Liver (tissue), 7 donors: ENCODE measurements at regions not wholly inside any gene's neighbourhood (a gene's known extent, or its start where the extent isn't known, plus 50 kb on each side); places are given as distances from the start of the nearest gene placed in this dataset.

ENCODE experiments used
- DNase-seq: peaks from one replicate; pipeline ENCODE4 v3.0.0-alpha.2; 2017; ENCODE audit warnings: low spot score
- H3K27ac ChIP-seq, 2 donors: one replicate each; pipeline ENCODE4 v1.7.0; 2013; ENCODE audit warnings: inconsistent platforms in 2 of 2, low read length in 2 of 2, control low read depth in 1 of 2, low read depth in 1 of 2, mild to moderate bottlenecking in 1 of 2
- H3K27me3 ChIP-seq, 4 donors: one replicate each; pipeline versions ENCODE4 v1.6.1 to v1.7.0; 2013; ENCODE audit warnings: low read length in 3 of 4, inconsistent platforms in 1 of 4, mild to moderate bottlenecking in 1 of 4, moderate library complexity in 1 of 4; ENCODE audit not compliant: control insufficient read depth in 4 of 4, insufficient read depth in 4 of 4
- H3K36me3 ChIP-seq, 4 donors: one replicate each; pipeline versions ENCODE4 v1.6.1 to v1.7.0; 2013; ENCODE audit warnings: low read length in 3 of 4, mild to moderate bottlenecking in 3 of 4, low read depth in 1 of 4, moderate library complexity in 1 of 4; ENCODE audit not compliant: control insufficient read depth in 4 of 4, insufficient read depth in 3 of 4
- H3K4me1 ChIP-seq, 4 donors: one replicate each; pipeline versions ENCODE4 v1.6.1 to v1.7.0; 2013; ENCODE audit warnings: low read length in 3 of 4, mild to moderate bottlenecking in 3 of 4, moderate library complexity in 1 of 4; ENCODE audit not compliant: control insufficient read depth in 4 of 4, insufficient read depth in 4 of 4
- H3K4me3 ChIP-seq, 3 donors: one replicate each; pipeline versions ENCODE4 v1.6.1 to v1.7.0; 2013; ENCODE audit warnings: low read length in 3 of 3, control low read depth in 1 of 3, low read depth in 1 of 3, mild to moderate bottlenecking in 1 of 3
- H3K9ac ChIP-seq, 2 donors: one replicate each; pipeline ENCODE4 v1.7.0; 2013; ENCODE audit warnings: low read length in 2 of 2, mild to moderate bottlenecking in 2 of 2, moderate library complexity in 2 of 2, control low read depth in 1 of 2, low read depth in 1 of 2
- H3K9me3 ChIP-seq, 4 donors: one replicate each; pipeline versions ENCODE4 v1.6.1 to v1.7.0; 2013; ENCODE audit warnings: low read length in 3 of 4; ENCODE audit not compliant: control insufficient read depth in 4 of 4
- EGR1 ChIP-seq, 2 donors: IDR thresholded peaks; 2 replicates each; pipeline ENCODE4 v1.6.1; 2016 to 2018; ENCODE audit warnings: antibody characterized with exemption in 2 of 2, low read depth in 2 of 2
- FOXA2 ChIP-seq: IDR thresholded peaks from 2 replicates; pipeline ENCODE4 v1.6.1; 2016; ENCODE audit warnings: antibody characterized with exemption
- HNF4A ChIP-seq, 2 donors: conservative IDR thresholded peaks; 2 replicates each; pipeline ENCODE4 v1.6.1; 2016; ENCODE audit warnings: antibody characterized with exemption in 2 of 2, mild to moderate bottlenecking in 2 of 2
- HNF4G ChIP-seq: IDR thresholded peaks from 2 replicates; pipeline ENCODE4 v1.6.1; 2016; ENCODE audit warnings: antibody characterized with exemption
- JUND ChIP-seq, 2 donors: IDR thresholded peaks; 2 replicates each; pipeline ENCODE4 v1.6.1; 2016; ENCODE audit warnings: antibody characterized with exemption in 2 of 2
- NR2F2 ChIP-seq: IDR thresholded peaks from 2 replicates; pipeline ENCODE4 v1.6.1; 2016; ENCODE audit warnings: antibody characterized with exemption
- RXRA ChIP-seq, 2 donors: IDR thresholded peaks; 2 replicates each; pipeline ENCODE4 v1.6.1; 2017 to 2018; ENCODE audit warnings: antibody characterized with exemption in 2 of 2, mild to moderate bottlenecking in 1 of 2
- SP1 ChIP-seq: IDR thresholded peaks from 2 replicates; pipeline ENCODE4 v1.6.1; 2018; ENCODE audit warnings: antibody characterized with exemption, mild to moderate bottlenecking
- TAF1 ChIP-seq: conservative IDR thresholded peaks from 2 replicates; pipeline ENCODE4 v1.6.1; 2016; ENCODE audit warnings: antibody characterized with exemption, mild to moderate bottlenecking
- YY1 ChIP-seq: IDR thresholded peaks from 2 replicates; pipeline ENCODE4 v1.6.1; 2016; ENCODE audit warnings: antibody characterized with exemption, mild to moderate bottlenecking
- WGBS: extraction: QIAGEN DNeasy Blood & Tissue Kit; methylation state at CpG from one replicate; pipeline ENCODE4 v1.1.7; 2013; 5-methylcytosine and 5-hydroxymethylcytosine counted together
- TF ChIP-seq, protein P1 (sequence below): IDR thresholded peaks from 2 replicates; pipeline ENCODE4 v1.6.1; 2016; ENCODE audit warnings: antibody characterized with exemption, mild to moderate bottlenecking
- TF ChIP-seq, protein P2 (sequence below): IDR thresholded peaks from 2 replicates; pipeline ENCODE4 v1.6.1; 2016; ENCODE audit warnings: antibody characterized with exemption
- donor health status: healthy.
- donor health status: healthy.
- donor health status: healthy.
- donor health status: healthy.

DNA sequence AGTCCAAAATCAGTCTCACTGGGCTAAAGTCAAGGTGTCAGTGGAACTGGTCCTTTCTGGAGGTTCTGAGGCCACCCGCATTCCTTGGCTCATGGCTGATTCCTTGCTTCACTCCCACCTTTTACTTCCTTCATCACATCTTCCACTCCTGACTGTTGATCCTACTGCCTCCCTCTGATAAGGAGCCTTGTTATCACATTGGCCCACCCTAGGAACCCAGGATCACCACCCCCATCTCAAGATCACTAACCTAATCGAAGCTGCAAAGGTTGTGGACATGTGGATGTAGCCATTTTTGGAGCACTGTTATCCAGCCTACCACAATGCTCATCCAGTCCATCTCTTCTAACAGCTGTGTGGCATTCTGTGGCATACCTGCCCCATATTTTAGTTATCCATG is 87.2 kb downstream of the TNFAIP3 start:
- H3K9ac ChIP-seq, result no peak overlapping the region
- WGBS, result 97% methylated on average over 2 of the region's 2 CpGs
- no peak for DNase-seq
- H3K4me1 ChIP-seq, result no peaks in the 10 kb centered on the region
- TF ChIP-seq TAF1, result no peak
- no peak for TF ChIP-seq NR2F2
- TF ChIP-seq JUND (IDR thresholded peaks at IDR 0.05), result no peak
- no peak for TF ChIP-seq EGR1 (IDR thresholded peaks at IDR 0.05; ENCODE audit: low read depth in 2 of 2)
- no peak for TF ChIP-seq RXRA (IDR thresholded peaks at IDR 0.05)
- TF ChIP-seq HNF4A (conservative IDR thresholded peaks at IDR 0.05), result no peak
- TF ChIP-seq SP1, result no peak
- TF ChIP-seq FOXA2, result no peak
- no peak for TF ChIP-seq YY1
- no peaks in the 10 kb centered on the region for H3K9me3 ChIP-seq
- H3K27ac ChIP-seq, result no peak overlapping the region
- no peaks in the 10 kb centered on the region for H3K27me3 ChIP-seq
- no peaks in the 10 kb centered on the region for H3K36me3 ChIP-seq
- H3K4me3 ChIP-seq, result no peak overlapping the region

- H3K9me3 ChIP-seq, result no peaks in the 10 kb centered on the region
These were observed 89.0 kb downstream of the TNFAIP3 start for GRCh38 chr6:137956098-137956488.

More at GRCh38 chr6:137956098-137956488, 89.0 kb downstream of the TNFAIP3 start:
- H3K4me1 ChIP-seq, result no peaks in the 10 kb centered on the region
- H3K27ac ChIP-seq, result no peak overlapping the region
- no peak for DNase-seq
- H3K4me3 ChIP-seq, result no peak overlapping the region
- TF ChIP-seq HNF4A (conservative IDR thresholded peaks at IDR 0.05) (no peak), TAF1 (no peak), HNF4G (no peak), FOXA2 (no peak), JUND (IDR thresholded peaks at IDR 0.05) (no peak), RXRA (IDR thresholded peaks at IDR 0.05) (no peak)
- TF ChIP-seq, protein P1, sequence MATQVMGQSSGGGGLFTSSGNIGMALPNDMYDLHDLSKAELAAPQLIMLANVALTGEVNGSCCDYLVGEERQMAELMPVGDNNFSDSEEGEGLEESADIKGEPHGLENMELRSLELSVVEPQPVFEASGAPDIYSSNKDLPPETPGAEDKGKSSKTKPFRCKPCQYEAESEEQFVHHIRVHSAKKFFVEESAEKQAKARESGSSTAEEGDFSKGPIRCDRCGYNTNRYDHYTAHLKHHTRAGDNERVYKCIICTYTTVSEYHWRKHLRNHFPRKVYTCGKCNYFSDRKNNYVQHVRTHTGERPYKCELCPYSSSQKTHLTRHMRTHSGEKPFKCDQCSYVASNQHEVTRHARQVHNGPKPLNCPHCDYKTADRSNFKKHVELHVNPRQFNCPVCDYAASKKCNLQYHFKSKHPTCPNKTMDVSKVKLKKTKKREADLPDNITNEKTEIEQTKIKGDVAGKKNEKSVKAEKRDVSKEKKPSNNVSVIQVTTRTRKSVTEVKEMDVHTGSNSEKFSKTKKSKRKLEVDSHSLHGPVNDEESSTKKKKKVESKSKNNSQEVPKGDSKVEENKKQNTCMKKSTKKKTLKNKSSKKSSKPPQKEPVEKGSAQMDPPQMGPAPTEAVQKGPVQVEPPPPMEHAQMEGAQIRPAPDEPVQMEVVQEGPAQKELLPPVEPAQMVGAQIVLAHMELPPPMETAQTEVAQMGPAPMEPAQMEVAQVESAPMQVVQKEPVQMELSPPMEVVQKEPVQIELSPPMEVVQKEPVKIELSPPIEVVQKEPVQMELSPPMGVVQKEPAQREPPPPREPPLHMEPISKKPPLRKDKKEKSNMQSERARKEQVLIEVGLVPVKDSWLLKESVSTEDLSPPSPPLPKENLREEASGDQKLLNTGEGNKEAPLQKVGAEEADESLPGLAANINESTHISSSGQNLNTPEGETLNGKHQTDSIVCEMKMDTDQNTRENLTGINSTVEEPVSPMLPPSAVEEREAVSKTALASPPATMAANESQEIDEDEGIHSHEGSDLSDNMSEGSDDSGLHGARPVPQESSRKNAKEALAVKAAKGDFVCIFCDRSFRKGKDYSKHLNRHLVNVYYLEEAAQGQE, result no peak
- TF ChIP-seq, protein P2, sequence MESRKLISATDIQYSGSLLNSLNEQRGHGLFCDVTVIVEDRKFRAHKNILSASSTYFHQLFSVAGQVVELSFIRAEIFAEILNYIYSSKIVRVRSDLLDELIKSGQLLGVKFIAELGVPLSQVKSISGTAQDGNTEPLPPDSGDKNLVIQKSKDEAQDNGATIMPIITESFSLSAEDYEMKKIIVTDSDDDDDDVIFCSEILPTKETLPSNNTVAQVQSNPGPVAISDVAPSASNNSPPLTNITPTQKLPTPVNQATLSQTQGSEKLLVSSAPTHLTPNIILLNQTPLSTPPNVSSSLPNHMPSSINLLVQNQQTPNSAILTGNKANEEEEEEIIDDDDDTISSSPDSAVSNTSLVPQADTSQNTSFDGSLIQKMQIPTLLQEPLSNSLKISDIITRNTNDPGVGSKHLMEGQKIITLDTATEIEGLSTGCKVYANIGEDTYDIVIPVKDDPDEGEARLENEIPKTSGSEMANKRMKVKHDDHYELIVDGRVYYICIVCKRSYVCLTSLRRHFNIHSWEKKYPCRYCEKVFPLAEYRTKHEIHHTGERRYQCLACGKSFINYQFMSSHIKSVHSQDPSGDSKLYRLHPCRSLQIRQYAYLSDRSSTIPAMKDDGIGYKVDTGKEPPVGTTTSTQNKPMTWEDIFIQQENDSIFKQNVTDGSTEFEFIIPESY, result no peak
- H3K27me3 ChIP-seq, result no peaks in the 10 kb centered on the region
- WGBS, result 98% methylated on average over 2 of the region's 2 CpGs
- no peaks in the 10 kb centered on the region for H3K36me3 ChIP-seq
- no peak overlapping the region for H3K9ac ChIP-seq
